Liver (tissue), 3 donors: ENCODE measurements at regions not wholly inside any gene's neighbourhood (a gene's known extent, or its start where the extent isn't known, plus 50 kb on each side); places are given as distances from the start of the nearest gene placed in this dataset.

Source experiments
- CTCF ChIP-seq: fragments of 150-350 bp; IDR thresholded peaks from 2 replicates; pipeline ENCODE4 v1.5.1; 2017; ENCODE audit warnings: improper control_type of control experiment, low read depth, low read length; ENCODE audit not compliant: missing input control
- EGR1 ChIP-seq, 2 donors: IDR thresholded peaks; 2 replicates each; pipeline ENCODE4 v1.6.1; 2016 to 2018; ENCODE audit warnings: antibody characterized with exemption in 2 of 2, low read depth in 2 of 2
- FOXA1 ChIP-seq: IDR thresholded peaks from 2 replicates; pipeline ENCODE4 v1.6.1; 2016; ENCODE audit warnings: antibody characterized with exemption
- GABPA ChIP-seq, 2 donors: IDR thresholded peaks in 1 of 2; conservative IDR thresholded peaks in 1 of 2; 2 replicates each; pipeline ENCODE4 v1.6.1; 2016; ENCODE audit warnings: antibody characterized with exemption in 2 of 2, mild to moderate bottlenecking in 1 of 2, moderate library complexity in 1 of 2
- JUND ChIP-seq, 2 donors: IDR thresholded peaks; 2 replicates each; pipeline ENCODE4 v1.6.1; 2016; ENCODE audit warnings: antibody characterized with exemption in 2 of 2
- MAX ChIP-seq: IDR thresholded peaks from 2 replicates; pipeline ENCODE4 v1.6.1; 2016; ENCODE audit warnings: antibody characterized with exemption
- REST ChIP-seq: IDR thresholded peaks from 2 replicates; pipeline ENCODE4 v1.6.1; 2016; ENCODE audit warnings: antibody characterized with exemption, mild to moderate bottlenecking
- RXRA ChIP-seq, 2 donors: IDR thresholded peaks; 2 replicates each; pipeline ENCODE4 v1.6.1; 2017 to 2018; ENCODE audit warnings: antibody characterized with exemption in 2 of 2, mild to moderate bottlenecking in 1 of 2
- TAF1 ChIP-seq: conservative IDR thresholded peaks from 2 replicates; pipeline ENCODE4 v1.6.1; 2016; ENCODE audit warnings: antibody characterized with exemption, mild to moderate bottlenecking
- YY1 ChIP-seq: IDR thresholded peaks from 2 replicates; pipeline ENCODE4 v1.6.1; 2016; ENCODE audit warnings: antibody characterized with exemption, mild to moderate bottlenecking
- ZBTB33 ChIP-seq: IDR thresholded peaks from 2 replicates; pipeline ENCODE4 v1.6.1; 2016; ENCODE audit warnings: antibody characterized with exemption
- donor health status: healthy.
- donor health status: healthy.

DNA sequence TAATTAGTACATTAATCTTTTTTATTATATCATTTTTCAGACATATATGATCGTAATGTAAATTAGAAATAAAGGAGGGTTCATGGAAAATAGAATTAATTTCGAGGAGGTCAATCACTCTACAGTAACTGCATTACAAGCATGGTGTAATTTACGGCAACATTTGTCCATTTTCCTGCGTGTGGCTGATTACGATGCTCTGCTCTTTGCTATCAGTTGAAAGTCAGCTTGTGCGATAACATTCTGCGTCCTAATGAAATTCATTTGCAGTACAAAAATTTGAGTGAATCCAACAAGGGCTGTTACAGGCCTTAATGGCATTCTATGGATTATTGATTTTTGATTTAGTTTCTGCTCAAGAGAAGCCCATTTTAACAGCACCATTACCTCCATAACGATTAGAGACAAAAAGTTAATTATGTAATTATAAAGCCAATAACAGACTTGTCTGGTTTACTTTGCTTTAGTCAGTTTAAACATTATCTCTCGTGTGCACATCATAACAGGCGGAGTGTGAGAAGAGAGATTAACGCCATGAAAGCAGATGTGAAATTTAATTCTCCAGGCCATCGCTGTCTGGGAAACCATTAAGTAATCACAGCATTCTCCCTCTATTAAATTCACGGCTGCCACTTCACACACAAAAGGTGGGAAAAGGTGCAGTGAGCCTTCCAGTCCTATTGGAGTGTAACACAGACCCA is 256.4 kb upstream of the IRX3 start:
- TF ChIP-seq CTCF (no peak), GABPA (IDR thresholded peaks at IDR 0.05 in 1 of 2, conservative IDR thresholded peaks at IDR 0.05 in 1 of 2) (no peak), JUND (IDR thresholded peaks at IDR 0.05) (no peak), RXRA (IDR thresholded peaks at IDR 0.05) (no peak), FOXA1 (no peak), MAX (no peak), ZBTB33 (no peak), YY1 (no peak), REST (no peak), TAF1 (no peak), EGR1 (IDR thresholded peaks at IDR 0.05; ENCODE audit: low read depth in 2 of 2) (no peak)
